Muscle layer of colon (tissue), 2 donors: ENCODE measurements at regions not wholly inside any gene's neighbourhood (a gene's known extent, or its start where the extent isn't known, plus 50 kb on each side); places are given as distances from the start of the nearest gene placed in this dataset.

ENCODE experiments used
- H3K27ac ChIP-seq: one replicate; pipeline ENCODE4 v1.7.0; 2013; ENCODE audit warnings: low read depth, mild to moderate bottlenecking, low read length, moderate library complexity
- H3K27me3 ChIP-seq, 2 donors: one replicate each; pipeline ENCODE4 v1.7.0; 2013; ENCODE audit warnings: low read length in 2 of 2, mild to moderate bottlenecking in 2 of 2; ENCODE audit not compliant: insufficient read depth in 2 of 2, control insufficient read depth in 1 of 2
- H3K36me3 ChIP-seq: one replicate; pipeline ENCODE4 v1.7.0; 2013; ENCODE audit warnings: mild to moderate bottlenecking, low read length; ENCODE audit not compliant: insufficient read depth
- H3K4me1 ChIP-seq: one replicate; pipeline ENCODE4 v1.7.0; 2013; ENCODE audit warnings: mild to moderate bottlenecking, low read length; ENCODE audit not compliant: insufficient read depth
- H3K4me3 ChIP-seq, 2 donors: one replicate each; pipeline ENCODE4 v1.7.0; 2013; ENCODE audit warnings: low read length in 2 of 2, low read depth in 1 of 2, mild to moderate bottlenecking in 1 of 2, moderate library complexity in 1 of 2
- H3K9ac ChIP-seq: one replicate; pipeline ENCODE4 v1.7.0; 2013; ENCODE audit warnings: low read length
- H3K9me3 ChIP-seq: one replicate; pipeline ENCODE4 v1.7.0; 2013; ENCODE audit warnings: mild to moderate bottlenecking, low read length
- donor health status: abdominal sarcoma.
- donor health status: Adenocarcinoma of cecum.

GRCh38 chr10:92792661-92793060, 55.7 kb upstream of the EXOC6 start:
- Histone ChIP-seq H3K4me3 (no peak overlapping the region), H3K36me3 (no peaks in the 10 kb centered on the region), H3K27ac (no peak overlapping the region), H3K27me3 (no peaks in the 10 kb centered on the region), H3K9ac (no peak overlapping the region), H3K9me3 (no peaks in the 10 kb centered on the region), H3K4me1 (no peaks in the 10 kb centered on the region)
